ENCODE measurements at regions not wholly inside any gene's neighbourhood (a gene's known extent, or its start where the extent isn't known, plus 50 kb on each side); places are given as distances from the start of the nearest gene placed in this dataset.

DNA sequence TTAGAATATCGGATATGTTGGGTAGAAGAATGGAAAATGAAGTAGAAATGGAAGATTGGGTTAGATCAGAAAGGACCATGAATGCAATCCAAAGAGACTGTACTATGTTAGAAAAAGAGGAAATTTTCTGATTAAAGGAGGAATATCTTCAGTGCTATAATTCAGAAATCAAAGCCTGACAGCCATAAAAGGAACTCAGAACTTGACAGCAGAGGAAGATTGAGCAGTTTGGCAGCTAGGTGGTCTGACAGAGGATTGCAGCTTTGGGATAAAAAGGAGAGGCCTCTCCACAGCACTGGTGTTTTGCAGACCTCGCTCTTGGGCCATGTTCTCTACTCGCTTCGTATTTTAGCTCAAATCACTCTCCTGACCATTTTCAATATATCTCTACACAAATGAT is 354.8 kb upstream of the SOX5 start:
- Histone ChIP-seq H3K27ac (replicated peaks) (no peak overlapping the region), H3K4me3 (replicated peaks; ENCODE audit: insufficient read depth, low read length) (no peak overlapping the region), H3K27me3 (ENCODE audit: insufficient read depth, poor library complexity, severe bottlenecking) (no peaks in the 10 kb centered on the region)
- TF ChIP-seq POLR2AphosphoS5 (IDR thresholded peaks at IDR 0.05; ENCODE audit: low read depth) = no peak
- no peak for TF ChIP-seq SPI1 (IDR thresholded peaks at IDR 0.05; ENCODE audit: borderline replicate concordance, low read depth)
- TF ChIP-seq GABPA (IDR thresholded peaks at IDR 0.05; ENCODE audit: low read depth) = no peak
- TF ChIP-seq, protein P1, sequence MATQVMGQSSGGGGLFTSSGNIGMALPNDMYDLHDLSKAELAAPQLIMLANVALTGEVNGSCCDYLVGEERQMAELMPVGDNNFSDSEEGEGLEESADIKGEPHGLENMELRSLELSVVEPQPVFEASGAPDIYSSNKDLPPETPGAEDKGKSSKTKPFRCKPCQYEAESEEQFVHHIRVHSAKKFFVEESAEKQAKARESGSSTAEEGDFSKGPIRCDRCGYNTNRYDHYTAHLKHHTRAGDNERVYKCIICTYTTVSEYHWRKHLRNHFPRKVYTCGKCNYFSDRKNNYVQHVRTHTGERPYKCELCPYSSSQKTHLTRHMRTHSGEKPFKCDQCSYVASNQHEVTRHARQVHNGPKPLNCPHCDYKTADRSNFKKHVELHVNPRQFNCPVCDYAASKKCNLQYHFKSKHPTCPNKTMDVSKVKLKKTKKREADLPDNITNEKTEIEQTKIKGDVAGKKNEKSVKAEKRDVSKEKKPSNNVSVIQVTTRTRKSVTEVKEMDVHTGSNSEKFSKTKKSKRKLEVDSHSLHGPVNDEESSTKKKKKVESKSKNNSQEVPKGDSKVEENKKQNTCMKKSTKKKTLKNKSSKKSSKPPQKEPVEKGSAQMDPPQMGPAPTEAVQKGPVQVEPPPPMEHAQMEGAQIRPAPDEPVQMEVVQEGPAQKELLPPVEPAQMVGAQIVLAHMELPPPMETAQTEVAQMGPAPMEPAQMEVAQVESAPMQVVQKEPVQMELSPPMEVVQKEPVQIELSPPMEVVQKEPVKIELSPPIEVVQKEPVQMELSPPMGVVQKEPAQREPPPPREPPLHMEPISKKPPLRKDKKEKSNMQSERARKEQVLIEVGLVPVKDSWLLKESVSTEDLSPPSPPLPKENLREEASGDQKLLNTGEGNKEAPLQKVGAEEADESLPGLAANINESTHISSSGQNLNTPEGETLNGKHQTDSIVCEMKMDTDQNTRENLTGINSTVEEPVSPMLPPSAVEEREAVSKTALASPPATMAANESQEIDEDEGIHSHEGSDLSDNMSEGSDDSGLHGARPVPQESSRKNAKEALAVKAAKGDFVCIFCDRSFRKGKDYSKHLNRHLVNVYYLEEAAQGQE (IDR thresholded peaks at IDR 0.05; ENCODE audit: insufficient replicate concordance, low read depth) = no peak
- TF ChIP-seq, protein P2, sequence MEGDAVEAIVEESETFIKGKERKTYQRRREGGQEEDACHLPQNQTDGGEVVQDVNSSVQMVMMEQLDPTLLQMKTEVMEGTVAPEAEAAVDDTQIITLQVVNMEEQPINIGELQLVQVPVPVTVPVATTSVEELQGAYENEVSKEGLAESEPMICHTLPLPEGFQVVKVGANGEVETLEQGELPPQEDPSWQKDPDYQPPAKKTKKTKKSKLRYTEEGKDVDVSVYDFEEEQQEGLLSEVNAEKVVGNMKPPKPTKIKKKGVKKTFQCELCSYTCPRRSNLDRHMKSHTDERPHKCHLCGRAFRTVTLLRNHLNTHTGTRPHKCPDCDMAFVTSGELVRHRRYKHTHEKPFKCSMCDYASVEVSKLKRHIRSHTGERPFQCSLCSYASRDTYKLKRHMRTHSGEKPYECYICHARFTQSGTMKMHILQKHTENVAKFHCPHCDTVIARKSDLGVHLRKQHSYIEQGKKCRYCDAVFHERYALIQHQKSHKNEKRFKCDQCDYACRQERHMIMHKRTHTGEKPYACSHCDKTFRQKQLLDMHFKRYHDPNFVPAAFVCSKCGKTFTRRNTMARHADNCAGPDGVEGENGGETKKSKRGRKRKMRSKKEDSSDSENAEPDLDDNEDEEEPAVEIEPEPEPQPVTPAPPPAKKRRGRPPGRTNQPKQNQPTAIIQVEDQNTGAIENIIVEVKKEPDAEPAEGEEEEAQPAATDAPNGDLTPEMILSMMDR (IDR thresholded peaks at IDR 0.05; ENCODE audit: insufficient read depth, low read length) = no peak
- DNase-seq (ENCODE audit: low read depth in 1 of 2, low spot score in 1 of 2) = no peak

DNA sequence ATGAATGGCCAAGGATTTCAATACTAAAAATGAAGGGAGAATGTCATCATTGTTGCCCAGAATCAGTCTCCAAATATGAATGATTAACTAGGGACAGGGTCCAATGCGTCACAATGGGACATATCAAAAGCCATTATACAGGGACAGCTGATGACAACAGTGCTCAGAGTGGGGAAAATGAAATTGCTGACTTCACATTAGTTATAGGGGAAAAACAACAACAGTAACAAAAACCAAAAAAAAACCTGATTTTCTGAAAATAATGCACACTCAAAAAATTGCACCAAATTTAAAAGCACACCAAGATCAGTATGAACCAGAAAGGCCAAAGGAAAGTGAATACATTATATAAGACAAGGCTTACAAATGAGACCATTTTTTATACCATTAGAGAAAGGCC is 353.2 kb upstream of the SOX5 start:
- no peak for DNase-seq (ENCODE audit: low read depth in 1 of 2, low spot score in 1 of 2)
- Histone ChIP-seq H3K4me3 (replicated peaks; ENCODE audit: insufficient read depth, low read length) (no peak overlapping the region), H3K27me3 (ENCODE audit: insufficient read depth, poor library complexity, severe bottlenecking) (no peaks in the 10 kb centered on the region), H3K27ac (replicated peaks) (no peak overlapping the region)
- TF ChIP-seq, protein P1 (IDR thresholded peaks at IDR 0.05; ENCODE audit: insufficient replicate concordance, low read depth) = no peak
- no peak for TF ChIP-seq SPI1 (IDR thresholded peaks at IDR 0.05; ENCODE audit: borderline replicate concordance, low read depth)
- no peak for TF ChIP-seq POLR2AphosphoS5 (IDR thresholded peaks at IDR 0.05; ENCODE audit: low read depth)
- TF ChIP-seq, protein P2 (IDR thresholded peaks at IDR 0.05; ENCODE audit: insufficient read depth, low read length) = no peak
- TF ChIP-seq GABPA (IDR thresholded peaks at IDR 0.05; ENCODE audit: low read depth) = no peak

DNA sequence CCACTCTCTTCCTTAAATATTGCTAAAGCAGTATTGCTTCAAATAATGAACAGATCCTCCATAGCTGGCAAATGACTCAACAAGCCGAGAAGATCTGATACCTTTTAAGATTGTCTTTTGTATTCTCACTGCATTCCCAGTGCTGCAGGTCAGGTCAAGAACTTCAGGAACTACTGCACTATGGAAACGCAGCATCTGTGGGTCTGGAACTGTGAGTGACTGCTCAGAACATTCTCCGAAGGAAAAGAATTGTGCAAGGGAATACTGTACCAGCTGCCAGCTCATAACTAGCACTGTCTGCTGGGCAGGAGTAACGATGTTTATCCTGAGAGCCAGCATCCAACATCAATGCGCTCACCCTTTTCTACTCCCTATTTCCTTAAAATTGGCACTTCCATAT is 348.0 kb upstream of the SOX5 start:
- Histone ChIP-seq H3K27me3 (ENCODE audit: insufficient read depth, poor library complexity, severe bottlenecking) (no peaks in the 10 kb centered on the region), H3K4me3 (replicated peaks; ENCODE audit: insufficient read depth, low read length) (no peak overlapping the region), H3K27ac (replicated peaks) (no peak overlapping the region)
- no peak for DNase-seq (ENCODE audit: low read depth in 1 of 2, low spot score in 1 of 2)
- no peak for TF ChIP-seq SPI1 (IDR thresholded peaks at IDR 0.05; ENCODE audit: borderline replicate concordance, low read depth)
- TF ChIP-seq, protein P2 (IDR thresholded peaks at IDR 0.05; ENCODE audit: insufficient read depth, low read length) = no peak
- TF ChIP-seq, protein P1 (IDR thresholded peaks at IDR 0.05; ENCODE audit: insufficient replicate concordance, low read depth) = no peak
- no peak for TF ChIP-seq GABPA (IDR thresholded peaks at IDR 0.05; ENCODE audit: low read depth)
- no peak for TF ChIP-seq POLR2AphosphoS5 (IDR thresholded peaks at IDR 0.05; ENCODE audit: low read depth)
